T1000 (cell line): ENCODE measurements at regions not wholly inside any gene's neighbourhood (a gene's known extent, or its start where the extent isn't known, plus 50 kb on each side); places are given as distances from the start of the nearest gene placed in this dataset.

Experiments
- DNase-seq: peaks from one replicate; lab custom pipeline; 2025; ENCODE audit warnings: mixed read lengths; lab: John Stamatoyannopoulos, UW

GRCh38 chr5:82702046-82702445 is 375.1 kb downstream of the TMEM167A start:
- no peak for DNase-seq

- DNase-seq, result no peak
Observed at GRCh38 chr5:82699737-82700136, 377.5 kb downstream of the TMEM167A start.

DNA sequence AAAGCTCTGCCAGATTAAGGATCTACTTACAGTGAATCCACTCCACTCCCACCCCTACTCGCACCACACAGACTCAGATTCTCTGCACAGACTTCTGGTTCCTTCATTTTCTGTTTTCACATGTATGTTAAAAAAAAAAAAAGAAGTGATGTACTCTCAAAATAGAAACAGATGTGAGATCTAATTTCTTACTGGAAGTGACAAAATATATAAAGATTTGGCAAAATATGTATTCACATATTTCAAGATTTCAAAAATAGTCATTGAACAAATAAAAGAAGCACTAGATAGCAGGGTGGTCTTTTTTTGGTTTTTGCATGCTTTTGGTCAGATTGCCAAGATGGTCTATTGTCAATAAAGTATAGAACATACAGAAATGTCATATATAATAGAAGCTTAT is 379.2 kb downstream of the TMEM167A start:
- DNase-seq, result no peak

DNA sequence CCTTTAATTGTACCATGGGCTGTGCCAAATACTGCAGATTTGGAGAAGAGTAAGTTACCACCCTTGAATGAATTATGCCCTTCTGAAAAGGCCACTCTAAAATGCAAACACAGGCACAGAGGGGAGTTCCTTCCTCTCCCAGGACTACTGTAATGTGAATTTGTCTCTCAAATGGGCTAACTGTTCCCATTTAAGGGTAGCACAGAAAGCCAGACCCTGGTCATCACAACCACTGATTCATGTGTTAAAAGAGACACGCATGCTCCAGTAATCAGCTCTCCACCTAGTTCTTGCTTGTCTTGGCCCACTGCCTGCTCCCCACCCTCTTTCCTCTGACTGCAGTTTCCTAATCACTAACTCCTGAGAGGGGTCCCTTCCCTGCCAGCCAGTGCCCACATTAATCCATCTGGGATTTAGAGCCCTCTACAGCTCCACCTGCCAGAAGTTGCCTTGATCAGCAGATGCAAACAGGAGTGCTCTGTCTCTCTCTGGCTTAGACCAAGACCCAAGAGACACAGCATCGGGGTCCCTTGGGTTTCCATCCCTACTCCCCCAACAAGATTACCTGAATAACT is 382.4 kb downstream of the TMEM167A start:
- DNase-seq, result no peak

DNA sequence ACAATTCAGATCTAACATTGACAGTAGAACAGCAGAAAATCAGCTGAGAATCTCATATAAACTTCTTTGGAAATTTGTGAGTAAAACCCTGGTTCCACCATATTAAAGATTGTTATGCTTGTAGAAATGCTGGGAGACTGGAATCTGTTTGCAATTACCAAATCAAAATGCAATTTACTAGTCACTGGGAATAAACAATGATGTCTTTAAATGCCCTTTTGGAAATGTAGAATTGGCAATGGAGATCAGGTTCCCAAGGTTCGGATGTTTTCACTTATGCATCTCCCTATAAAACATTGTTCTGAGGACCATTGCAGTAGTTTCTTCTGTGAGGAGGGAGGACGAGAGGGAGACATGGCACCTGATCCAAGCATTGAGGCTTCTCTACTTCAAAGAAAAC is 384.4 kb downstream of the TMEM167A start:
- DNase-seq, result no peak

DNA sequence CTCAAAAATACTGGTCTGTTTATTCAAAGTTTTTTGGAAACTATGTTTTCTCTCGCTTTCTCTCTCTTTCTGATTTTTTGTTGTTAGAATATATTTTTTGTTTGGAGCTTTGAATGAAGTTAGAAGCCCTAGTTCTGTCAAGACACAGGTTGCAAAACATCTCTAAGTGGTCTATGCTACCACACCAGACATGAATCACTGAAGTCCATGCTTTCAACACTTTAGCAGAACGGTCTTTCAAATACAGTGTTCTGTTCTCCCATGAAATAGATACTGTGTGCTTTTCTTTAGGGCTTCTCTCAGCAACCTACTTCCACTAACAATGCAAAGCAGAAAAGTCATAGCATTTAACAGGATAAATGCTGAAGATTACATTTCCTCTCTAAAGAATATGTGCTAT is 392.5 kb downstream of the TMEM167A start:
- no peak for DNase-seq

DNA sequence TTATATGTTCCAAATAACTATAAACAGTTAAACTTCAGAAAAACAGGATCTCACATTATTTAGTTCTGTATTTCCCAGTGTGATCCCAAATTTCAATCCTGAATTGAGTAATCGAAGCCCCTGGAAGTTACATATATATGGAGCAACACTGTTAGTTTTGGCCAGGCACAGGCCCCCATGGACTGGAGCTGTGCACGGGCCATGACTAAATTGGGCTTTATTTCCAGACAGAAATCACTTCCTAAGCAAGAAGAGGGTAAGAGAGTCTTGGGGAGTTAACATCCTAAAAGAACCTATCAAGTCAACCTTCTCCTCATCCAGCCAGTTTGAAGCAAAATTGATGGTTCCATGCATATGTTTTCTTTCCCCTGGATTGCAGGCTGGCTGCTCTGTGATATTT is 393.0 kb downstream of the TMEM167A start:
- DNase-seq, result no peak

- no peak for DNase-seq
Observed at GRCh38 chr5:82679660-82680059, 397.5 kb downstream of the TMEM167A start.

DNA sequence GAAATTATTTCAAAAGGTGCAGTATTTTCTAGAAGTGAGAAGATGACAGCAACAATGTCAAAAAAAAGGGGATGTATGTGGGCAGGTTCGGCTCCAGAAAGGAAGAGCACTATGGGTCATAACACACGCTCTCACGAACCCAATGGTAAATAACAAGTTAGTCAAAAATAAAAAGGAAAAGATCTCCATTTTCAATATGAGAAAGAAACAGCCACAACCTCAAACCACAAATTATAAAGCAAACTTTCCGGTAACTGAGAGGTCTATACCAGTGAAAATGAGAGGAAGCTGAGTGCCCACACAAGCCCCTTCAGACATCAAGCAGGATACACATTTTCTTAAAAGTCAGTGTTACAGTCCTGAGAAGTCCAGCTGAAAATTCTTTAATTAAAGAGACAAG is 398.5 kb upstream of the RPS23 start:
- no peak for DNase-seq

DNA sequence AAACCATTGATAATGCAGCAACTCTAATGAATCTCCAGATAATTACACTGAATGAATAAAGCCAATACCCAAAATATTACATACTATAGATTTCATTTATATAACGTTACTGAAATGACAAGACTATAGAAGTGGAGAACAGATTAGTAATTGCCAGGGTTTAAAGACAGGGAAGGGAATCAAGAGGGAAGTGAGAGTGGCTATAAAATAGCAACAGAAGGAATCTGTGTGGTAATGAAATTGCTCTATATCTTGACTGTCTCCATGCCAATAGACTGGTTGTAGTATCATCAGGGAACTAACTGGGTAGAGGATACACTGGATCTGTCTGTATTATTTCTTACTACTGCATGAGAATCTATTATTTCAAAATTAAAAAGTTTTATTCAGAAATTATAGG is 396.5 kb upstream of the RPS23 start:
- DNase-seq, result no peak

DNA sequence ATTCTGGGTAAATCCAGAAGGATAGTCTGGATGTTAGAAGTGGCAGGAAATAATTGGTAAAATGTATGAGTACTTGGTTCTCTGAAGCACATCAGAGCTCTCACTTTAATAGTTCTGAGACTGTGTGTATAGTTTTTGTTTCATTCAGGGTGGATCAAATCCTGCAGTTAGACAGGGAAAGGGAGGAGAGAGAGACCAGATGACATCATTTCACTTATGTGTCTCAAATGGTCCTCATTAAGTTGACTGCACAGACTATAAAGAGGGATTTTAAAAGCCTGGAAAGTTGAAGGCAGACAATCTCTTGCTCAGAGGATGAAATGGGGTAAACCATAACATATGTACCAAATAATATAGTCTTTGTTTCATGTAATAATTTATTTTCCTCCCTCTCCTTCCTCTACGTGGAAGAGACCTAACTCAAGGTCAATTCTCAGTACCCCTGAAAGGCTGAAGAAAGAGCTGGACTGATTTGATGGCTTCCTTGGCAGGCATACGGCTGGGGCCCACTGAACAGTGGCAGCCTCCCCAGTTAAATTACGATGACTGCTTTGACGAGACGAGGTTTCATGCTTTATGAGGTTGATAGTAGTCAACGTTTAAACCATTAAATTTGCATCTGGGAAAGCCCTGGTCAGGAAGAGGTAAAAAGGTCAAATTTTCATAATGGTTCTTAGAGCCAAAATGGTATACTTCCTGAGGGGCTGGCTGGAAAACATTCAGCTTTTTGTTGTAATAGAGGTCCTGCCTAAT is 395.1 kb upstream of the RPS23 start:
- DNase-seq, result no peak

GRCh38 chr5:82670692-82671091 is 392.5 kb upstream of the RPS23 start:
- no peak for DNase-seq

DNA sequence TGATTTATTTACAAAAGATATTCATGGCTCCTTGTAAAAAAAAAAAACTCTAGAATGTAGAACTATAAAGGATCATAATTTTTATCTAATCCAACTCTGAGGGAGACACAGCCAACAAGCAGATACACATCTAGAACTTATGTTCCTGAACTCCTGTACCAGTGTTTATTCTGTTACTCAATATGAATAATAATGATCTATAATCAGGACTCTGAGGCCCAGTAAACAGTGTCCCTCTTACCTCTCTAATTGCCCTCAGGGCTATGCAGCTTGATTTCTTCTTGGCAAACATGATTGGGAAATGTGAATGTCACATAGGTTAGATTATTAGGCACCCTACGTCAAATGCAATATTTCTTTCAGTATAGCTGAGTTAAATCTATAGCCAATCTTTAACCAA is 391.6 kb upstream of the RPS23 start:
- DNase-seq, result no peak

DNA sequence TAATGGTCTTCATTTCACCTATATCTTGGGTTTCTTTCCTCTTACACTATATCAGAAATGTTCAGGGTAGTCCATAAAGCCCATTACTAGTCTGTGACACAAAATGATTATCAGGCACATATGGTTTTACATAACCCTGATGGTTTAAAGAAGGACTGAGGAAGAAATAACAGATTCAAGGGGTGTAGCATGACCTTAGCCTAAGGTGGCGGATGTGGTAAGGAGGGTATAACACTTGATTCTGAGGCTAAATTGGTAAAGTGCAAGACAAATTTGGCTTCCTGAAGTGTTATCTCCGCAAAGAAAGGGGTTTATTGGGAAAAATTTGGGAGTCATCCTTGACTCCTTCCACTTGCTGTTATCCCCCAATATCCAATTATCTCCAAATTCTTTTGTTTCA is 388.2 kb upstream of the RPS23 start:
- DNase-seq, result no peak

DNA sequence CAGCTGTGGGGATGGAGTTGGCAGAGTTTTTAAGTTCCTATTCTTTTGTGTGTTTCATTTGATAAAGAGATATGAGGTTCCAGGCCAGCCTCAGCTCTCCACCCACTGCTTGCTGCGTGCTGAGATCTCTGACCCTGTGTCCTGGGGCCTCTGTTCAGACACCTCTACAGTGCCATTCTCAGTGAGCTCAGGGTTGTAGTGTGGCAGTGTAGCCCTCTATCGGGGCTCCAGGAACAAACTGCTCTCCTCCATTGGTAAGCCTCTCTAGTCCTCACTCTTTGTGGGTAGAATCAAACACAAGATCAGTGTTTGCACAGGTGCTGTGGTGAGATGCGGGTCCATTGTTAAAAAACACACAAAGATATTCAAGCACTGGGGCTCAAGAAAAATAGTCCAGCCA is 386.6 kb upstream of the RPS23 start:
- DNase-seq, result no peak

DNA sequence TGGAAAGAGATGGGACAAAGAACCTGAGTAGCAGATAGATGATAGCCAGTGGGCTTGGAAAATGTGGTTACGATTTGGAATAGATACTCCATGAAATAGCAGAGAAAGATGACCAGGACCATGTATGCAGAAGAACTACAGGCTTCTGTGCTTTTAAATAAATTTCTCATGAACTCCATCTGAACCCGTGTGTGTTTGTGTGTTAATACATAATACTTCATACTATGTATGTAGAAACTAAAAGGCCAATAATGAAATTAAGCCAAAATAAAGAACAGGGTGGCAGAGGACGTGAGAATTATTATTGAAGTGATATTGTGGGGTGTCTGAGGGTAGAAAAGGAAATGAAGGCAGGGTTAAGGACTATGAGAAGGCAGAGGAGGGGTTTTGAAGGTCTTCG is 385.1 kb upstream of the RPS23 start:
- DNase-seq, result no peak

DNA sequence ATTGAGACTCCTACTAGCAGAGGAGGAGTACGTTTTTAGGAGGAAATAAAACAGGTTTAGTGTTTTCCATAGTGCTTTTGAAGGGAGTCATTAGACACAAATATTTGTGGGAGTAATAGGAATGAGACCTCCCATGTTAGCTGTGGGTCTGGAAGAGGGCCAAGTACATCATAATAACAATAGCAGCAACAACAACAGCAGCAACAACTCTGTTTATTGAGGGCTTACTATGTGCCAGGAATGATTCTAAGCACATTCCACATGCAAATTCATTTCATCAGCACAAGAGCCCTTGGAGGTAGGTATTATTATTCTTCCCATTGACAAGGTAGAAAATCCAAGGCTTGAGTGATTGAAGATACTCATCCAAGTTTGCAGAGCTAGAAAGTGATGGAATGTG is 384.2 kb upstream of the RPS23 start:
- no peak for DNase-seq

- DNase-seq, result no peak
Observed at GRCh38 chr5:82661933-82662332, 383.8 kb upstream of the RPS23 start.

- no peak for DNase-seq
Observed at GRCh38 chr5:82661462-82661861, 383.3 kb upstream of the RPS23 start.

DNA sequence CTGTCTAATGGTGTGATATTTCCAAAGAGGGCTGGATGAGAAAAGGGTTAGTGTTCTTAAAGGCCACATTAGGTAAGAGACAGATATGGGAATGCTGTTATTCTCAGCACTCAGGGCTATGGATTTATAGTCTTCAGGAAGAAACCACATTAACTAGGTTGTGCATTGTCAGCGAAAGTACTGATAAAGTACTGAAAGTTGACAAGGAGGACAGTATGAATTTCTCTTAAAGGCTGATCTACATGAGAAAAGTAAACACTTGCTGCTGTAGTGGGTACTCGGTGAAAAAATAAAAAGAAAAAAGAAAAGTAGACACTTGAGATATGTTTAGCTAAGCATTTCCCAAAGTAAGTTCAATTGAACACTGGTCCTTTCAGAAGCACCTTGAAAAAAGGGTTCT is 381.0 kb upstream of the RPS23 start:
- no peak for DNase-seq

DNA sequence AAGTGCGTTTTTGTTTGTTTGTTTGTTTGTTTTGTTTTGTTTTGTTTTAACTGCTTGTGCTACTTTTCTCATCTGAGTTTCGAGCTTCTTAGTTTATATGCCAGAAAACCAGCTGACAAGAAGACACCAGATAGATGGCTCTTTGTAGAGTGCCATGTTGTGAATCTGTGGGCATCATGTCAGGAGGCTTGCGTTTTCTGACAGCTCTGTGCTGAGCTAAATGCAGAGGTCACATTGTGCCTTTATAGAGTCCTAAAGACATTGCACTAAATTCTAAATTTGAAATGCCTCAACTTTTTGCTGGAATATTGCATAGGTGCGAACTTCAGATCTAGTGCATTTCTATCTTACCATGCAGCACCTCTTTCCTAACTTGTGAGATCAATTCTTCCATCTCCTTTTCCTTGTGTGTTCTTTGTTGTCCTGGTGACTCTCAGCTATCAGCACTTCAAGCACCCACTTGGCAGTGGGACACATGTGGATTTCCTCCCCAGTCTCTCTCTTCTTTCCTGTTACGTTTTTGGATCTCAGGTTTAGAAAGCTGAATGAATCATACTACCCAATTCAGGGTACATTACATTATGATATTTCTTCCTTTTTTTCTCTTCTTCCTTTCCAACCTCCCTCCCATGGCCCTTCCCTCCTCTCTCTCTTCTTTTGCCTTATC is 379.0 kb upstream of the RPS23 start:
- DNase-seq, result no peak

DNA sequence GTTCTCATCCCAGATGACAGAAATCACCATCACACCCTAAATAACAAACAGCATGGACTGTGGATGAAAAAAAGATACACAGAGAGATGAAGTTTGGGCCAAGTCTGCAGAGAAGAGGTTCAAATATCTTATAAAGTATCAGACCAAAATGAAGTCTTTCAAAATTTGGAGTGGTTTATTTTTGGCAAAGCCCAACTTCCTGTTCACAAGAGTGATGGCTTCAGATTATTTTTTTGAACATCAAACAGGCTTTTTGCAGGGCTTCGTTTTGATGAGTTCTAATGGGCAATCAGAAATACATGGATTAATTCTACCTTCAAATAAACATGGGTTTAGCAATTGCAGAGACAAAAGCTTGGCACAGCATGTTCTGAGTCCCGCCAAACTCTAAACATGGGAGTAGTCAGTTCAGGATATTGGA is 378.2 kb upstream of the RPS23 start:
- DNase-seq, result no peak

GRCh38 chr5:82655078-82655477 is 376.9 kb upstream of the RPS23 start:
- no peak for DNase-seq

- DNase-seq, result no peak
Observed at GRCh38 chr5:82649943-82650342, 371.8 kb upstream of the RPS23 start.
